GM12875 (cell line): ENCODE measurements at regions not wholly inside any gene's neighbourhood (a gene's known extent, or its start where the extent isn't known, plus 50 kb on each side); places are given as distances from the start of the nearest gene placed in this dataset.

ENCODE experiments used
- H3K4me3 ChIP-seq: one replicate; pipeline ENCODE4 v1.5.1; 2011; ENCODE audit warnings: low read depth, low read length, control low read depth
- TF ChIP-seq, protein P1 (sequence below): IDR thresholded peaks from 2 replicates; pipeline ENCODE4 v1.5.1; 2011; ENCODE audit warnings: low read depth, mild to moderate bottlenecking, control low read depth, inconsistent platforms, low read length, moderate library complexity, borderline replicate concordance; ENCODE audit not compliant: insufficient read depth

DNA sequence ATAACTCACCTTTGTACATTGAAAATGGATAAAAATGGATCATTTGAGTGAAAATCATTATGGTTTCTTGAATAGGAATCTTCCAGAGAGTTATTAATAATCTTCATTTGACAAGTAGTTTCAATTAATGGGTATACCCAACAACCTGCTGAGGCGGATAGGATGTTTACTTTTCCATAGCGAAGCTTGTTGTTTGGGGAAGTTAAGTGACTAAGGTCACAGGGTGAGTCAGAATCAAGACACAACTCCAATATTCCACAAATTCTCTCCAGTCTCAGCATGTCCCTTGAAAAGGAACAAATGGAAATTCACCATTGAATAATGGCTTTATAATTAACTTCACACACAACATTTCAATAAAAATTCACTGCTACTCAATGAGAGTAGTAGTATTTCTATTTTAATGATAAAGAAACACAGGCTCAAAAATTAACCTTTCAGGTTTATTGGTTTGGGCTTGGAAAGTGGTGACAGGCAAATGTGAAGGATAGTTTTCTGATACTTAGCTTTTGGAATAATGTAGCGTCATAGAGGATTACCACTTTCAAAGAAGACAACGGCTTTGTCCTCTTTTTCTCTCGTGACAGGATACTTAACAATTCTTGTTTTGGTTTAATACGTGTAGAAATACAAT lies 211.3 kb downstream of the GPD2 start:
- H3K4me3 ChIP-seq, result no peak overlapping the region
- TF ChIP-seq, protein P1, sequence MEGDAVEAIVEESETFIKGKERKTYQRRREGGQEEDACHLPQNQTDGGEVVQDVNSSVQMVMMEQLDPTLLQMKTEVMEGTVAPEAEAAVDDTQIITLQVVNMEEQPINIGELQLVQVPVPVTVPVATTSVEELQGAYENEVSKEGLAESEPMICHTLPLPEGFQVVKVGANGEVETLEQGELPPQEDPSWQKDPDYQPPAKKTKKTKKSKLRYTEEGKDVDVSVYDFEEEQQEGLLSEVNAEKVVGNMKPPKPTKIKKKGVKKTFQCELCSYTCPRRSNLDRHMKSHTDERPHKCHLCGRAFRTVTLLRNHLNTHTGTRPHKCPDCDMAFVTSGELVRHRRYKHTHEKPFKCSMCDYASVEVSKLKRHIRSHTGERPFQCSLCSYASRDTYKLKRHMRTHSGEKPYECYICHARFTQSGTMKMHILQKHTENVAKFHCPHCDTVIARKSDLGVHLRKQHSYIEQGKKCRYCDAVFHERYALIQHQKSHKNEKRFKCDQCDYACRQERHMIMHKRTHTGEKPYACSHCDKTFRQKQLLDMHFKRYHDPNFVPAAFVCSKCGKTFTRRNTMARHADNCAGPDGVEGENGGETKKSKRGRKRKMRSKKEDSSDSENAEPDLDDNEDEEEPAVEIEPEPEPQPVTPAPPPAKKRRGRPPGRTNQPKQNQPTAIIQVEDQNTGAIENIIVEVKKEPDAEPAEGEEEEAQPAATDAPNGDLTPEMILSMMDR, result no peak

GRCh38 chr2:156648522-156648921 lies 212.3 kb downstream of the GPD2 start:
- H3K4me3 ChIP-seq, result no peak overlapping the region
- TF ChIP-seq, protein P1, result no peak

DNA sequence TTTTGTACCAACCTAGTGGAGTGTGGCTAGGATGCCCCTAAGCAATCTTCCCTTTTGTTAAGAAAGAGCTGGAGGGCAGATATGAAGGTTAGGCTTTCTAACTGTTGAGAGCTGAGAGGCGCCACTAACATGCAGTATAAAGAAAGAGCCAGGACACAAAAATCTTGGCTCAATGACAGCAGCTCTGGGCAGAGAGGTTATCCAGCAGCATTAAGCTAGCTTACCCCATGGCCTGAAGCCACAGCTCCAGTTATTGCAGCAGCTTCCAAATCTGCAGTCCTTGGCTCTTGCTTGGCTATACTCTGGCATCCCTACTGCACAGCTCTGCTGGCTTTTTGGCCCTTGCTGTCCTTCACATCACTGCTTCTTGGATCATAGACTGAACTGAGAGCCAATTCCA lies 213.4 kb downstream of the GPD2 start:
- no peak overlapping the region for H3K4me3 ChIP-seq
- TF ChIP-seq, protein P1, result no peak

- H3K4me3 ChIP-seq, result no peak overlapping the region
- TF ChIP-seq, protein P1, result no peak
Measured at GRCh38 chr2:156652691-156653090, 216.5 kb downstream of the GPD2 start.

- TF ChIP-seq, protein P1, result no peak
- H3K4me3 ChIP-seq, result no peak overlapping the region
Measured at GRCh38 chr2:156653675-156654074, 217.5 kb downstream of the GPD2 start.

DNA sequence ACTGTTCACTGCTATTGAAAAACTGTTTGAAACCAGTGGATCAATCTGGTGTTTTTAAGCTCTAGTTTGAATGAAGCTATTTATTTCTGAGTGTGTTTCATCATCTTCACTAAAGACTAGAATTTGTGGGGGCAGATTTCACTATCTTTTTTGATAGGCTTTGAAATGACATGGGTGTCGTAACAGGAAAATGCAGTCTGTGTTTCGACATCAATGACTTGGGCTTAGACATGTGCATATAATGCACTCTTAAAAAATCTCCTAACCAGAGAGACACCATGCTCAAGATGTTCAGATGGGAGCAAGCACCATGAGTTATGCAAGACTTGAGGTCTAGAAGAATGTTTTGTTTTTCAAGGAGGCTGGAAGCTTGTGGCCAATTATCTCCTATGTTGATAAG lies 221.6 kb downstream of the GPD2 start:
- TF ChIP-seq, protein P1, result no peak
- no peak overlapping the region for H3K4me3 ChIP-seq

- TF ChIP-seq, protein P1, result no peak
Measured at GRCh38 chr2:156659694-156660093, 223.5 kb downstream of the GPD2 start.

More at GRCh38 chr2:156659694-156660093, 223.5 kb downstream of the GPD2 start:
- no peak overlapping the region for H3K4me3 ChIP-seq
